ENCODE measurements at regions not wholly inside any gene's neighbourhood (a gene's known extent, or its start where the extent isn't known, plus 50 kb on each side); places are given as distances from the start of the nearest gene placed in this dataset.

GRCh38 chr13:68081061-68081460 lies 850.9 kb upstream of the PCDH9 start:
- ChIA-PET CTCF (interaction anchor here (1.2 kb wide), 1 partner anchor 21 kb away, joined by 3 read pairs; no protein-coding TSS in a partner anchor), POLR2A (no interaction called here)
- TF ChIP-seq CTCF (IDR thresholded peaks at IDR 0.05; ENCODE audit: control extremely low read depth, extremely low read depth, low read depth, missing control alignments) = no peak
- DNase-seq (ENCODE audit: extremely low spot score) = no peak

DNA sequence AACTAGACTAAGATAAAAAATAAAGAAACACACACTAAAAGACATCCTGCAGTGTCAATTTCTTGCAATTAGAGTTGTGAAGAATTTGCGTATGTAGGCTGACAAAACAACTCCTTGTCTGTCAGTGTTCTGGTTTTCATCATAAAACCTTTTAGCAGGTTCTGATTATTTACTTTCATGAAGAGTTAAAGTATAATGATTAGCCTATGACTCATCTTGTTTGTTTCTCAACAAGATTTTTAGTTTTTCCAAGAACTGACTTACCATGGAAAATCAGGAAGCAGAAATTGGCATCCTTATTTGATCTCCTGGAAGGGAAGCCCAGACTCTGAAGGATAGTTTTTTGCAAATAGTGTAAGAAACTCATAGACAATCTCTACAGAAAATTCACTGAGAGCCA lies 848.7 kb upstream of the PCDH9 start:
- no peak for DNase-seq (ENCODE audit: extremely low spot score)
- POLR2A ChIA-PET = no interaction called here
- CTCF ChIA-PET = no interaction called here
- TF ChIP-seq CTCF (IDR thresholded peaks at IDR 0.05; ENCODE audit: control extremely low read depth, extremely low read depth, low read depth, missing control alignments) = no peak

- POLR2A ChIA-PET = no interaction called here
- CTCF ChIA-PET = no interaction called here
- no peak for TF ChIP-seq CTCF (IDR thresholded peaks at IDR 0.05; ENCODE audit: control extremely low read depth, extremely low read depth, low read depth, missing control alignments)
- no peak for DNase-seq (ENCODE audit: extremely low spot score)
These were observed 848.3 kb upstream of the PCDH9 start for GRCh38 chr13:68078469-68078868.

DNA sequence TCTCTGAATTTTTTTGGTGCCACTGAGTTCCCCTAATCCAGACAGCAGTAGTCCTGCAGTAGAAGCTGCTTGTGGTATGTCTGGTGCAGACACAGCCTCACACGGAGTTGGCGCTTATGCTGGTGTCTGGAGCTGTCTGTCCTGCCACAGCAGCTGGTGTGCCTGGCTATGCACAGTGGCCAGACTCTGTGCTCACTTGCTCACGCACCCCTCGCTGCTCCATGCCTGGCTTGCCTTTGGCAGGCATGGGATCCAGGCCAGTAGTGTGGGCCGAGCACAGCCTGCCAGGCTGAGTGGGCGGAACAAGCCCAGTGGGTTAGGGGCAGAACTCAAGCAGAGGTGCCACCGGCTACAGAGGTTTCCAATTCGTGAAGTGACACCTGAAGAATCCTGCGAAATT lies 845.9 kb upstream of the PCDH9 start:
- DNase-seq (ENCODE audit: extremely low spot score) = no peak
- no peak for TF ChIP-seq CTCF (IDR thresholded peaks at IDR 0.05; ENCODE audit: control extremely low read depth, extremely low read depth, low read depth, missing control alignments)
- ChIA-PET CTCF (interaction anchor here (1.3 to 2.3 kb wide), 2 partner anchors 13 to 14 kb away, joined by 4 to 7 read pairs; no protein-coding TSS in a partner anchor), POLR2A (no interaction called here)

- CTCF ChIA-PET = interaction anchor here (1.5 kb wide), 1 partner anchor 10 kb away, joined by 4 read pairs; no protein-coding TSS in a partner anchor
- no peak for TF ChIP-seq CTCF (IDR thresholded peaks at IDR 0.05; ENCODE audit: control extremely low read depth, extremely low read depth, low read depth, missing control alignments)
- POLR2A ChIA-PET = no interaction called here
- DNase-seq (ENCODE audit: extremely low spot score) = no peak
These were observed 836.9 kb upstream of the PCDH9 start for GRCh38 chr13:68066879-68067513.

DNA sequence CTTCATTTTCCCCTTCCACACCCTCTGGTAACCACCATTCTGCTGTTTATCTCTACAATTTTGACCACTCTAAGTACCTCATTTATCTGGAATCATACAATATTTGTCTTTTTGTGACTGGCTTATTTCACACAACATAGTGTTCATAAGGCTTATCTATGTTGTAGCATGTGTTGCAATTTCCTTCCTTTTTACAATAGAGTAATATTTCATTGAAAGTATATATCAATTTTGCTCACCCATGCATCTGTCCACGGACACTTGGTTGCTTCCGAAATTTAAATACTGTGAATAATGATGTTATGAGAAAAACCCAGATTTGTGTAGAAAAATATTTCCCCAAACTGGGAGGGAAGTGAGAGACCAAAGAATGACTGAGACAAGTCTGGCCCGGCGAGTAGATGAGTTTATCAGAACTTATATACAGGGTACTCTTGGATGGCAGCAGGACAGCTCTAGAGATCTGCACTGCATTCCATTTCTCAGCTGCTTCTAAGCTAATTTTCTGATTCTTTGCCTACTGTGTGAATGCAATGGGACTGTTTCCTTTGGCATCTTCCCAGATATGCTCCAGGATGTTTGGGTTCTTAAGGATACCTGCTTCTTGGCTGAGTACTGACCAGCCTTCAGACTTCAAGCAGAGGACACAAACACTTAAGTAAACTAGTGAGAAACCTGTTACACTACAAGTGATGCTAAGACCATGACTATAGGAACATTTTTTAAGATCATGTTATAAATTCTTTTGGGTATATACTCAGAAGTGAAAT lies 834.0 kb upstream of the PCDH9 start:
- no peak for TF ChIP-seq CTCF (IDR thresholded peaks at IDR 0.05; ENCODE audit: control extremely low read depth, extremely low read depth, low read depth, missing control alignments)
- ChIA-PET CTCF (no interaction called here), POLR2A (no interaction called here)
- DNase-seq (ENCODE audit: extremely low spot score) = no peak

Measured in GM10248 (cell line).